A673 (cell line): ENCODE measurements at regions not wholly inside any gene's neighbourhood (a gene's known extent, or its start where the extent isn't known, plus 50 kb on each side); places are given as distances from the start of the nearest gene placed in this dataset.

Experiments
- BruUV-seq: library from RNA; stranded (reverse); fragments of 400-500 nt; replicated peaks from 2 replicates; lab custom pipeline; 2021; lab: Mats Ljungman, UMichigan
- CTCF ChIA-PET: fragments of 300-600 bp; sonication (Branson Sonifier 250); formaldehyde crosslinking; loops from one replicate; lab custom pipeline; 2022; ENCODE audit warnings: antibody characterized with exemption; lab: Charles Lee
- POLR2A ChIA-PET: fragments of 300-600 bp; sonication (Branson Sonifier 250); formaldehyde crosslinking; loops from one replicate; lab custom pipeline; 2022; ENCODE audit warnings: antibody characterized with exemption; ENCODE audit not compliant: low non-redundant PET; lab: Charles Lee
- DNase-seq: peaks from one replicate; pipeline ENCODE4 v3.0.0-alpha.2; 2015; ENCODE audit warnings: low spot score
- H3K27ac ChIP-seq: fragments of 200-600 bp; sonication (generic); 2 replicates; pipeline ENCODE4 v1.5.1; 2016; ENCODE audit warnings: mixed run types, low read depth, mild to moderate bottlenecking, mixed read lengths, antibody characterized with exemption, low read length; ENCODE audit not compliant: poor library complexity, severe bottlenecking
- H3K27me3 ChIP-seq: fragments of 200-600 bp; sonication (generic); replicated peaks from 2 replicates; pipeline ENCODE4 v1.6.1; 2017; ENCODE audit warnings: mixed run types, low read depth, mild to moderate bottlenecking, mixed read lengths, antibody characterized with exemption, low read length; ENCODE audit not compliant: insufficient read depth, poor library complexity
- H3K36me3 ChIP-seq: fragments of 200-600 bp; sonication (generic); 2 replicates; pipeline ENCODE4 v1.6.1; 2016; ENCODE audit warnings: mixed run types, mild to moderate bottlenecking, mixed read lengths, antibody characterized with exemption, low read length; ENCODE audit not compliant: insufficient read depth, poor library complexity, severe bottlenecking
- H3K4me1 ChIP-seq: fragments of 200-600 bp; sonication (generic); 2 replicates; pipeline ENCODE4 v1.6.1; 2017; ENCODE audit warnings: mixed run types, mild to moderate bottlenecking, mixed read lengths, antibody characterized with exemption, low read length; ENCODE audit not compliant: insufficient read depth, poor library complexity, severe bottlenecking
- H3K4me3 ChIP-seq: fragments of 200-600 bp; sonication (generic); 2 replicates; pipeline ENCODE4 v1.5.1; 2016; ENCODE audit warnings: low read depth, mixed run types, mild to moderate bottlenecking, mixed read lengths, low read length; ENCODE audit not compliant: poor library complexity, severe bottlenecking
- H3K9me3 ChIP-seq: fragments of 200-600 bp; sonication (generic); 2 replicates; pipeline ENCODE4 v1.6.1; 2016; ENCODE audit warnings: mixed run types, low read depth, mild to moderate bottlenecking, mixed read lengths, antibody characterized with exemption, low read length; ENCODE audit not compliant: poor library complexity, severe bottlenecking
- CTCF ChIP-seq: fragments of 300-800, 200-600 bp; sonication (generic); conservative IDR thresholded peaks from 2 replicates; pipeline ENCODE4 v1.5.1; 2017; ENCODE audit warnings: low read depth, mild to moderate bottlenecking, antibody characterized with exemption, low read length, moderate library complexity, mixed read lengths
- EZH2 ChIP-seq: fragments of 200-600 bp; sonication (generic); IDR thresholded peaks from 2 replicates; pipeline ENCODE4 v1.6.1; 2017; ENCODE audit warnings: borderline replicate concordance, low read depth, mild to moderate bottlenecking, mixed read lengths, antibody characterized with exemption, low read length; ENCODE audit not compliant: poor library complexity, severe bottlenecking
- intact Hi-C: fragments of 100-400 bp; cut with micrococcal nuclease; formaldehyde crosslinking; loops from one replicate; pipeline ENCODE4 v1.10.0; 2022; ENCODE audit not compliant: unreplicated experiment

- intact Hi-C loops = loop anchor here (5.0 kb wide), 1 partner anchor 101 kb away; the partner anchor contains the start of gene PGRMC2
- ChIA-PET CTCF (no interaction called here), POLR2A (no interaction called here)
- H3K4me1 ChIP-seq = peaks cover 30% of the 10 kb centered on the region
- H3K4me3 ChIP-seq = no peak overlapping the region
- no peak for DNase-seq
- no peaks in the 10 kb centered on the region for H3K27me3 ChIP-seq
- no peak for TF ChIP-seq CTCF
- TF ChIP-seq EZH2 = no peak
- BruUV-seq = no TSS peak
- no peaks in the 10 kb centered on the region for H3K36me3 ChIP-seq
- H3K9me3 ChIP-seq = no peaks in the 10 kb centered on the region
- H3K27ac ChIP-seq = no peak overlapping the region
Observed at GRCh38 chr4:128388796-128389195, 101.2 kb upstream of the PGRMC2 start.

- no peak overlapping the region for H3K27ac ChIP-seq
- H3K9me3 ChIP-seq = no peaks in the 10 kb centered on the region
- H3K36me3 ChIP-seq = no peaks in the 10 kb centered on the region
- ChIA-PET POLR2A (no interaction called here), CTCF (no interaction called here)
- H3K4me3 ChIP-seq = no peak overlapping the region
- intact Hi-C loops = loop anchor here (5.0 kb wide), 1 partner anchor 101 kb away; the partner anchor contains the start of gene PGRMC2
- BruUV-seq = no TSS peak
- DNase-seq = no peak
- H3K27me3 ChIP-seq = no peaks in the 10 kb centered on the region
- no peak for TF ChIP-seq CTCF
- no peak for TF ChIP-seq EZH2
- peaks cover 26% of the 10 kb centered on the region for H3K4me1 ChIP-seq
Observed at GRCh38 chr4:128388352-128388630, 100.7 kb upstream of the PGRMC2 start.

DNA sequence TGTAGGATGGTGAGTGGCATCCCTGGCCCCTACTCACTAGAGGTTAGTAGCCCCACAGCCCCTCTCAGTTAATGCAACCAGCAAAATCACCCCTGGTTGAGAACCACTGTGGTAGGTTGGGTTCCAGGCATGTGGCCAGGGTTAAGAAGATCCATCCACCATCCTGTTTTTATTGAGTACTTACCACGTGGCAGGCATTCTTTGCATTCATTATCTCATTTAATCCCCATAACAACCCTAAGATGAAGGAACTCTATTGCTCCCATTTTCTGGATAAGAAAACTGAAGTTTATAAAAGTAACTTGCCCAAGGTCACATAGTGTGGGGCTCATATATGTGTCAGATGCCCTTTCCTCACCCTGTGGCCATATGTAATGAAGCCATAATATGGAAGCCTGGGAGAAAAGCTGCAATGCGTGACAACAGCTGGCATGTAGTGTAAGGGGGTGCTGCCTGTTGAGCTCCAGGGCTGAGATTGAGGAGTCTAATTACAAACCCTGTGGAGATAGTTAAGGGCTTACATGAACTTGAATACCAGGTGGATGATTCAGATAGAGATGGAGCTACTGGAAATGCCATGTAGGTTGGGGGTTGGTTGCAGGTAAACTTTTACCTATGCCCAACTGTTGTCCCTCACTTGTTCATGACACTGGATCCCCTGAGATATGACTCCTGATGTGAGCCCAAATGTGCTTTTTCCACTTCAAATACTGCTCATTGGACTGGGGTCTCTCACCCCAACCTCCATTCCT, 100.2 kb upstream of the PGRMC2 start:
- H3K27ac ChIP-seq = no peak overlapping the region
- BruUV-seq = no TSS peak

More for the DNA sequence above, 100.2 kb upstream of the PGRMC2 start:
- intact Hi-C loops = loop anchor here (5.0 kb wide), 1 partner anchor 100 kb away; the partner anchor contains the start of gene PGRMC2
- CTCF ChIA-PET = no interaction called here
- no peaks in the 10 kb centered on the region for H3K27me3 ChIP-seq
- H3K36me3 ChIP-seq = no peaks in the 10 kb centered on the region
- peak; percentile 38 for DNase-seq
- POLR2A ChIA-PET = no interaction called here
- peaks cover 22% of the 10 kb centered on the region for H3K4me1 ChIP-seq
- H3K4me3 ChIP-seq = no peak overlapping the region
- no peaks in the 10 kb centered on the region for H3K9me3 ChIP-seq
- TF ChIP-seq CTCF (no peak), EZH2 (no peak)
